ENCODE measurements at regions not wholly inside any gene's neighbourhood (a gene's known extent, or its start where the extent isn't known, plus 50 kb on each side); places are given as distances from the start of the nearest gene placed in this dataset.

DNA sequence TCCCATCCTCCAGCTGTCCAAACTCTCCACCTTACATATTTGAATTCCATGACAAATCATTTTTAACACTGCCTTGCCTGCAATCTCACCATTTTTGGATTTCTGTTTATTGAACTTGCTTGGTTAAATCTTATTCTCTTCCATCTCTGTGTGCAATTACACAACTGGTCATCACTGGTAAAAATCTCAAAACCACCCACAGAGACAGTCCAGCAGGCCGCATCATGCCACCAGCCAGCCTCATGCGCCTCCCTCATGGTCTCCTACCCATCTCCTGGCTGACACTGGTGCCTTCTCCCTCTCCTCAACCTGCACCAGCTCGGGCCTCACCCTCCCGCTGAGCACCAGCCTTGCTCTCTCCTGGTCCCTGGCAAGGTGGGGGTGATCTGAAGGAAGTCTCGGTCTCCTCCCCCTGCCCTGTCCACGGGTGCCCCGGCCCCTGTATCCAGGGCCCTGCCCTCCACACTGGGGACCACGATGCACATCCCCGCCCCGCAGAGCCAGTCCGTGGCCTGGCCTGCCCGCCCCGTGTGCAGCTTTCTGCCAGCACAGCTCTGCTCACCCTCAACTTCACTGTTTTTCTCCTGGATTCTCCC lies 92.0 kb downstream of the THBS2 start:
- intact Hi-C loops (cut with micrococcal nuclease; ENCODE audit: unreplicated experiment), result no loop called here
- Histone ChIP-seq H2AFZ (no peak overlapping the region), H3K27ac (no peak overlapping the region), H3K27me3 (ENCODE audit: insufficient read depth, low read depth) (peaks cover 99% of the 10 kb centered on the region), H3K79me2 (ENCODE audit: low read depth) (no peaks in the 10 kb centered on the region), H3K4me1 (replicated peaks; ENCODE audit: insufficient read depth) (no peaks in the 10 kb centered on the region), H3K4me2 (no peak overlapping the region), H3K9me3 (ENCODE audit: insufficient read depth, low read depth) (no peaks in the 10 kb centered on the region), H4K20me1 (ENCODE audit: insufficient read depth) (no peaks in the 10 kb centered on the region), H3K4me3 (no peak overlapping the region), H3K36me3 (ENCODE audit: low read depth) (no peaks in the 10 kb centered on the region), H3F3A (ENCODE audit: insufficient read depth, low read depth) (no peaks in the 10 kb centered on the region), H3K9me2 (ENCODE audit: insufficient read depth) (no peaks in the 10 kb centered on the region)
- no peak for DNase-seq
- CTCF ChIA-PET, result no interaction called here
- no peak for TF ChIP-seq EZH2 (IDR thresholded peaks at IDR 0.05; ENCODE audit: low read depth)
- TF ChIP-seq, protein P1, sequence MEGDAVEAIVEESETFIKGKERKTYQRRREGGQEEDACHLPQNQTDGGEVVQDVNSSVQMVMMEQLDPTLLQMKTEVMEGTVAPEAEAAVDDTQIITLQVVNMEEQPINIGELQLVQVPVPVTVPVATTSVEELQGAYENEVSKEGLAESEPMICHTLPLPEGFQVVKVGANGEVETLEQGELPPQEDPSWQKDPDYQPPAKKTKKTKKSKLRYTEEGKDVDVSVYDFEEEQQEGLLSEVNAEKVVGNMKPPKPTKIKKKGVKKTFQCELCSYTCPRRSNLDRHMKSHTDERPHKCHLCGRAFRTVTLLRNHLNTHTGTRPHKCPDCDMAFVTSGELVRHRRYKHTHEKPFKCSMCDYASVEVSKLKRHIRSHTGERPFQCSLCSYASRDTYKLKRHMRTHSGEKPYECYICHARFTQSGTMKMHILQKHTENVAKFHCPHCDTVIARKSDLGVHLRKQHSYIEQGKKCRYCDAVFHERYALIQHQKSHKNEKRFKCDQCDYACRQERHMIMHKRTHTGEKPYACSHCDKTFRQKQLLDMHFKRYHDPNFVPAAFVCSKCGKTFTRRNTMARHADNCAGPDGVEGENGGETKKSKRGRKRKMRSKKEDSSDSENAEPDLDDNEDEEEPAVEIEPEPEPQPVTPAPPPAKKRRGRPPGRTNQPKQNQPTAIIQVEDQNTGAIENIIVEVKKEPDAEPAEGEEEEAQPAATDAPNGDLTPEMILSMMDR (conservative IDR thresholded peaks at IDR 0.05), result no peak
- POLR2A ChIA-PET (ENCODE audit: unreplicated experiment), result no interaction called here
- no TSS peak for BruUV-seq (replicated peaks)

DNA sequence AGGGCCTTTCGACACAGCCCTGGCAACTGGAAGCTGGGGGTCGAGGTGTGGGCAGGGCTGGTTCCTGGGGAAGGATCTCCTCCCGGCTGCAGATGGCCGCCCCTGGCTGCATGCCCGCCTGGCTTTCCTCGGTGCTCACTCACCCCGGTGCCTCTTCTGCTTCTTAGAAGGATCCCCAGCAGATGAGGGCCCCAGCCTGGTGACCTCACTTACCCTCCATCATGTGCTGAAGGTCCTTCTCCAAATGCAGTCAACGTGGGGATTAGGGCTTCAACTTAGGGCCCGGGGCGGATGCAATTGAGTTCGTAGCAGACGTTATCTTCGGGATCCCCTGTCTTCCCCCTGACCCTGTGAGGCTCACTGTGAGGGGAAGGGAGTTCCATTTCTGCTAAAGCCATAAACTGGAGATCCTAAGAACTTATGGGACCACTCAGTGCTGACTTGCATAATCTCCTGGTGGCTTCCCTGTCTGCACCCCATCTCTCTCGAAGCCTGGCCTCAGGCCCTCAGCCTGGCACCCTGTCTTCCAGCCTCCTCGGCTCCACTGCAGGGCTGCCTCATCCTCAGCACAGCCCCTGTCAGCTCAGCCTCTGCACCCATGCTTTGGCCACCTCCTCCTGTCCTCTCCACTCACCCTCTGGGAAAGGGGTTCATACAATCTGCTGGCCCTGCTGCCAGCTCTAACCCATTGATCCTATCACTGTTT lies 92.6 kb downstream of the THBS2 start:
- DNase-seq, result no peak
- no peaks in the 10 kb centered on the region for H4K20me1 ChIP-seq (ENCODE audit: insufficient read depth)
- H3F3A ChIP-seq (ENCODE audit: insufficient read depth, low read depth), result no peaks in the 10 kb centered on the region
- no peak overlapping the region for H3K4me2 ChIP-seq
- no TSS peak for BruUV-seq (replicated peaks)
- peaks cover 99% of the 10 kb centered on the region for H3K27me3 ChIP-seq (ENCODE audit: insufficient read depth, low read depth)
- no peaks in the 10 kb centered on the region for H3K4me1 ChIP-seq (replicated peaks; ENCODE audit: insufficient read depth)
- no peaks in the 10 kb centered on the region for H3K9me2 ChIP-seq (ENCODE audit: insufficient read depth)
- ChIA-PET POLR2A (ENCODE audit: unreplicated experiment) (no interaction called here), CTCF (no interaction called here)
- TF ChIP-seq, protein P1 (conservative IDR thresholded peaks at IDR 0.05), result no peak
- no peak for TF ChIP-seq EZH2 (IDR thresholded peaks at IDR 0.05; ENCODE audit: low read depth)
- no peaks in the 10 kb centered on the region for H3K36me3 ChIP-seq (ENCODE audit: low read depth)
- H3K79me2 ChIP-seq (ENCODE audit: low read depth), result no peaks in the 10 kb centered on the region
- no peak overlapping the region for H2AFZ ChIP-seq
- H3K4me3 ChIP-seq, result no peak overlapping the region
- no peak overlapping the region for H3K27ac ChIP-seq
- intact Hi-C loops (cut with micrococcal nuclease; ENCODE audit: unreplicated experiment), result no loop called here
- no peaks in the 10 kb centered on the region for H3K9me3 ChIP-seq (ENCODE audit: insufficient read depth, low read depth)

DNA sequence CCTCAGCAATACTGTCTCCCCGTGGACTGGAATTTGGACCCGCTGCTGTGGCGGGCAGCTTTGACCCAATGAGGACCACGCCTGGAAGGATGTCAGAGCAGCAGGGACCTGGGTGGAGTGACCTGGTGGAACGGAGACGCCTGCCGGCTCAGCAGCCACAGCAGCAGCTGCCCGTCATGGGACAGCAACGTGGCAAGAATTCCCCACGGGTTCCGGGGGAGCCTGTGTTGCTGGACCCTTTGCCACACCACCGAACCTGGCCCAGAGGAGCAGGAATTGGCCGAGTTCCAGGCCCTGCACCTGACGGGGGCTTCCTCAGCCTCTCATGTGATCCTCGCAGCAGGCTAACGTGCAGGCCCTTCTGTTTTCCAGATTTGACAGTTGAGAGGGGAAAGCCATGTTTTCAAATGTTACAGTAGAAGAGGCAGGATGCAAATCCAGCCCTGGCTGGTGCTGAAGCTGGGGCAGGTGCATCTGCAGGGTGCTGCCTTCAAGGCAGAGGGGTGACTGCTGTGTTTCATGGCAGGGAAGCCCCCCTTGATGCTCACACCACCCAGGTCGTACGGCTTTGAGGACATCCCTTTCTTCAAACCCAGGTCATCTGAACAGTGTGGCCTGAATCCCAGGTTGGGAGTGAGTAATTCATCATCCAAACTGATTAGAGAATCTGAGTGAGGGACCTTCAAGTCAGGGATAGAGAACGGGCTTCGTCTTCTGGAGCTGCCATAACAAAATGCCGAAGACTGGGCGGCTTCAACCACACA lies 93.4 kb downstream of the THBS2 start:
- no TSS peak for BruUV-seq (replicated peaks)
- Histone ChIP-seq H3K4me3 (no peak overlapping the region), H3K27ac (no peak overlapping the region), H4K20me1 (ENCODE audit: insufficient read depth) (no peaks in the 10 kb centered on the region), H3K9me2 (ENCODE audit: insufficient read depth) (no peaks in the 10 kb centered on the region), H3K79me2 (ENCODE audit: low read depth) (no peaks in the 10 kb centered on the region), H3K9me3 (ENCODE audit: insufficient read depth, low read depth) (no peaks in the 10 kb centered on the region), H3F3A (ENCODE audit: insufficient read depth, low read depth) (no peaks in the 10 kb centered on the region), H2AFZ (no peak overlapping the region), H3K4me2 (no peak overlapping the region), H3K27me3 (ENCODE audit: insufficient read depth, low read depth) (peaks cover 99% of the 10 kb centered on the region), H3K36me3 (ENCODE audit: low read depth) (no peaks in the 10 kb centered on the region), H3K4me1 (replicated peaks; ENCODE audit: insufficient read depth) (no peaks in the 10 kb centered on the region)
- TF ChIP-seq, protein P1 (conservative IDR thresholded peaks at IDR 0.05), result no peak
- TF ChIP-seq EZH2 (IDR thresholded peaks at IDR 0.05; ENCODE audit: low read depth), result no peak
- CTCF ChIA-PET, result no interaction called here
- DNase-seq, result no peak
- POLR2A ChIA-PET (ENCODE audit: unreplicated experiment), result no interaction called here
- intact Hi-C loops (cut with micrococcal nuclease; ENCODE audit: unreplicated experiment), result no loop called here
